SK-N-SH treated with all-trans-retinoic acid at 6 μM for 48 hours (cell line): ENCODE measurements at regions not wholly inside any gene's neighbourhood (a gene's known extent, or its start where the extent isn't known, plus 50 kb on each side); places are given as distances from the start of the nearest gene placed in this dataset.

ENCODE experiments used
- GLIS3 ChIP-seq: fragments of 250-450 bp; sonication (Bioruptor Pico); IDR thresholded peaks from 2 replicates; pipeline ENCODE4 v1.5.0; 2020; ENCODE audit warnings: mild to moderate bottlenecking, moderate library complexity
- TOX ChIP-seq: fragments of 250-450 bp; sonication (Bioruptor Pico); IDR thresholded peaks from 2 replicates; pipeline ENCODE4 v1.8.0; 2021; ENCODE audit warnings: mild to moderate bottlenecking, moderate library complexity, borderline replicate concordance
- ZC3H10 ChIP-seq: fragments of 250-450 bp; sonication (Bioruptor Pico); IDR thresholded peaks from 2 replicates; pipeline ENCODE4 v1.5.1; 2021; ENCODE audit warnings: mild to moderate bottlenecking, moderate library complexity
- ZFP30 ChIP-seq: fragments of 450-650 bp; formaldehyde crosslinking; IDR thresholded peaks from 2 replicates; pipeline ENCODE4 v1.5.0; 2022; ENCODE audit warnings: mild to moderate bottlenecking, moderate library complexity
- TF ChIP-seq, protein P1 (sequence below): fragments of 250-450 bp; sonication (Bioruptor Pico); IDR thresholded peaks from 2 replicates; pipeline ENCODE4 v1.8.0; 2021; ENCODE audit warnings: low read depth, mild to moderate bottlenecking, moderate library complexity, borderline replicate concordance

DNA sequence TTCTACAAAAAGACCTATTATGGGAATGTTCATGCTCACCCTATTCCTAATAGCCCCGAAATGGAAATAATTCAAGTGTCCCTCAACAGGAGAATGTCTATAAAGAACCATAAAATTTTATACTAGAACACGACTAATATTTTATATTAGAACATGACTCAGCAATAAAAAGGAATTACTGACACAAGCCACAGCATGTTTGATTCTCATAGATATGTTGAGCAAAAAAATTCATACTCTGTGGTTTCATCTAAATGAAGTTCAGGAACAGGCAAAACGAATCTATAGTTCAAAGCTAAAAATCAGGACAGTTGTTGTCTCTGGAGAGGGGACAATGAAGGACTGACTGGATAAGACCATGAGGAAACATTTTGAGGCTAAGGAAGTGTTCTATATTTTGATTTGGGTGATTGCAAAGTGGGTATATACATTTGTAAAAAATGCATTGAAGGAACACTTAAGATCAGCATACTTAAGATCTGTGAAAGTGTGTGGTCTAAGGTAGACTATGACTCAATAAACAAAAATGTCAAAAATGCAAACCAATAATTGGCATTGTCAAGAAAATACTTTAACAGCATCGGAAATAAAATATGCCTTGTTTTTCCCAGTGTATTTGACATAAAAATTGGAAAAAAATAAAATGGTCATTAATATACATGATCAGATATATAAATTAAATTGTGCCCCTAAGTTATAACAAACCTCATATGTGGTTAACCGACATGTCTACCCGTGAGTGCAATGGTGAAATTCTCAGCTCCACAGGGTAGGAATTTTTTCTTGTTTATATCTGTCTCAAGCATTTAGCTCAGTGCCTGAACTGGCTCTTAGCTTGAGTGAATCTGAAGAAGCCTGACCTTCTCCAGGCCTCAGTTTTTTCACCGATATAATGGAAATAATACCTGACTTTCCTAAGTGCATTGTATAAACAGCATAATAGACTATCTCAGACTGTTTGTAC is 124.9 kb upstream of the CTTNBP2 start:
- TF ChIP-seq TOX (no peak), ZFP30 (no peak), ZC3H10 (CRISPR knock-in tag) (no peak), GLIS3 (no peak)
- TF ChIP-seq, protein P1, sequence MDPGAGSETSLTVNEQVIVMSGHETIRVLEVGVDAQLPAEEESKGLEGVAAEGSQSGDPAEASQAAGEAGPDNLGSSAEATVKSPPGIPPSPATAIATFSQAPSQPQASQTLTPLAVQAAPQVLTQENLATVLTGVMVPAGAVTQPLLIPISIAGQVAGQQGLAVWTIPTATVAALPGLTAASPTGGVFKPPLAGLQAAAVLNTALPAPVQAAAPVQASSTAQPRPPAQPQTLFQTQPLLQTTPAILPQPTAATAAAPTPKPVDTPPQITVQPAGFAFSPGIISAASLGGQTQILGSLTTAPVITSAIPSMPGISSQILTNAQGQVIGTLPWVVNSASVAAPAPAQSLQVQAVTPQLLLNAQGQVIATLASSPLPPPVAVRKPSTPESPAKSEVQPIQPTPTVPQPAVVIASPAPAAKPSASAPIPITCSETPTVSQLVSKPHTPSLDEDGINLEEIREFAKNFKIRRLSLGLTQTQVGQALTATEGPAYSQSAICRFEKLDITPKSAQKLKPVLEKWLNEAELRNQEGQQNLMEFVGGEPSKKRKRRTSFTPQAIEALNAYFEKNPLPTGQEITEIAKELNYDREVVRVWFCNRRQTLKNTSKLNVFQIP (CRISPR knock-in tag), result no peak
